ENCODE measurements at regions not wholly inside any gene's neighbourhood (a gene's known extent, or its start where the extent isn't known, plus 50 kb on each side); places are given as distances from the start of the nearest gene placed in this dataset.
A peak's percentile ranks its signal among the peaks of the same experiment; 100 is the strongest.

DNA sequence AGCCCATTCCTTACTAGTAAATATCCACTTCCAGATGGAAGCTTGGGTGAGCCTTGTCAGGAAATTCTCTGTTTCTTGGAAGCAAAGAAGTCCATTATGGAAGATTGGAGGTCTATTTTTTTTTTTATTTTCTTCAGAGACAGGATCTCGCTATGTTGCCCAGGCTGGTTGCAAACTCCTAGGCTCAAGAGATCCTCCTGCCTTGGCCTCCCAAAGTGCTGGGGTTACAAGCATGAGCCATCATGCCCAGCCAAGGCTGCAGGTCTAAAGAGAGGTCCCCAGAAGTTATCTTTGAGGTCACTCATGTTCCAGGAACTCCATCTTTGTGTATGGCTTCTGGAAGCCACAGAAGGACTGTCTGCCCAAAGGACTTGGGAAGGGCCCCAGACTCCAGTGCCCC is 255.3 kb downstream of the LY86 start:
- DNase-seq = no peak

- DNase-seq = no peak
These were observed 256.0 kb downstream of the LY86 start for GRCh38 chr6:6844530-6844929.

- no peak for DNase-seq
These were observed 257.1 kb downstream of the LY86 start for GRCh38 chr6:6845603-6846002.

DNA sequence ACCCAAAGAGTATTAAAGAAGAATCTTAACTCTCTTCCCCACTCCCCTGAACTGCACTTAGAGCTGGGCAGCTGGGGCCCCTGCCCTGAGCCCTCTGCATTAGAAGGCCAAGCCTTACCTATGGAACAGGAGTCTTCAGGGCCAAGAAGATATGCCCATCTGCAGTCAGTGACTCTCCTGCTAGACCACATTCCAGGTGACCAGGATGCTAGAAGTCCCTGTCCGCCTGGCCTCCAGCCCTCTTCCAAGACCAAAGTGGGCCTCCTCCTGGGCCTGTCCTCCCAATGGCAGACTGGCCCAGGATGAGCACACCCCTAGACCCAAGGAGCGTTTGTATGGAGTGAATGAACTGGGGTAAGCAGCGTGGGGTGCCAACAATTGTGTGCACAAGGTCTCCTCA is 259.1 kb downstream of the LY86 start:
- no peak for DNase-seq

GRCh38 chr6:6851059-6851948 is 256.5 kb upstream of the RREB1 start:
- DNase-seq = no peak

- no peak for DNase-seq
These were observed 255.9 kb upstream of the RREB1 start for GRCh38 chr6:6851949-6852261.

DNA sequence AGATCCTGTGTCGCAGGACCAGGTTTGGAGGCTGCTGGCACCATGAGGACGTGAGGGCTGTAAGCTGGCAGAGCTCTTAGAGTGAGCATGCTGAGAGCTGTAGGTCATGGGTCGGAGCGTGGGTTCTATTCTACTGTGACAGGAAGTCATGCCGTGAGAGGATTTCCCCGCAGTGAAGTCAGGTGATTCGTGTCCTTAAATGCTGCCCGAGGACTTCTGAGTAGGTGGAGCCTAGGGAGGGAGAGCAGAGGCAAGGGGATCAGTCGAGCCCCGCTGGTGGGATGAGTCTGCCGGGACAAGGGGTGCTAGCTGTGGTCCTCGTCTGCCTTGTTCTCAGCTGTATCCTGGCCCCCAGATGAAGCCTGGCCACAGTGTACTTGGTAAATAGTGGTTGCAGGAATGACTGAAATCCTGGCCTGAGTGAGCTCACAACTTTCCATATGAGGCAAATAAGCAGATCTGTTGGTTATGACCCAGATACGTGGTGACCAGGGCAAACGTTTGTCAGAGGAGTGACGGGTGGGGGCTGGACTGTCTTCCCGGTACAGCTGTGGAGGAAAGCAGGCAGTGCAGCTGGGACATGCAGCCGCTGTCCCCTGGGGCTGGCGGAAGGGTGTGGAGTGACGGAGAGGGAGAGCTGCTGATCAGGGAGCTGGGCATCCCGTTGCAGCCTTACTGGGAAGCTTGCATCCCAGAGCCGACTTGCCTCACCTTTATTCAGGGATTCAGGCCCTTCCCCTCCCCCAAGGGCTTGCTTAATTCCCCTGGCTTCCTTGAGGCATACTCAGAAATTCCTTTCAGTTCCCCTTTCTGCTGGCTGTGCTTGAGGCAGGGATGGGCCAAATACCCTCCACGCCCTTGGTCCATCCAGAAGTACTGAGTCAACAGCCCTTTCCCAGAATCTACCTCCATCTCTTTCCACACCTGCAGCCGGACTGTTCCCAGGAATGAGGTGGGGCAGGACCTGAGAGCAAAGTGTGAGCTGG is 250.9 kb upstream of the RREB1 start:
- DNase-seq = peak; percentile 4

DNA sequence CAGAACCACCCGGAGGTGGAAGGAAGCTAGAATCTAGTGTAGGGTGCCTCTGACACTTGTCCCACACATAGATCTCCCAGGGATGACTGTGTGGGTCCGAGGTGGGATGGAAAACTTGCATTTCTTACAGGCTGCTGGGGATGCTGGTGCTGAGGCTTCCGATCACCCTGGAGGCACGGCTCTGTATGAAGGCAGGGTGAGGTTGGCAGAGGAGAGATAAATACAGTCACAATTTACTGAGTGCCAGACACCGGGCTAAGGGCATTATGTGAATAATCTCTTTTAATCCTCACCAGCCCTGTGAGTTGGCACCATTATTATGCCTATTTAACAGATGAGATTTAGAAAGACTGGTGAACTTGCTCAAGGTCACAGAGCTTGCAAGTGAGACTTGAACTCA is 250.2 kb upstream of the RREB1 start:
- DNase-seq = no peak

DNA sequence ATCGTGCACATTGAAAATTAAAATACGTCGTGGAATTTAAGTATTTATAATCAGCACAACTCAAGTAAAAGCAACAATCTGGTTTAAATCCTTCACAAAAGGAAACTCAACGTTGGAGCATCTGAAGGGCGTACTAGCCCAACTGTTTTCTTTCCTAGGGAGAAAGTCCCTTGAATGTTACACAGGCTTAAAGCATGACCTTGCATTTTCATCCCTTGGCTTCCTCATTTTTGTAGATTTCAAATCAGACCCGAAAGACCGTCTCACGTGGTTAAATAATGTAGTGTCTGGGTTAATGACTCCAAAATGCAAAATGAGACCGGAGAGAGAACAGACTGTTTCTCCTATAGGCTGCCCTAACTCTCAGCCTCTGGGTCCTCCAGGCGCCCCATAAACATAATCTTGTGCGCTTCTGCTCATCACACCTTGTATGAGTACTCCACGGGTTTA is 249.2 kb upstream of the RREB1 start:
- DNase-seq = no peak

GRCh38 chr6:6859105-6859504 is 248.7 kb upstream of the RREB1 start:
- no peak for DNase-seq

DNA sequence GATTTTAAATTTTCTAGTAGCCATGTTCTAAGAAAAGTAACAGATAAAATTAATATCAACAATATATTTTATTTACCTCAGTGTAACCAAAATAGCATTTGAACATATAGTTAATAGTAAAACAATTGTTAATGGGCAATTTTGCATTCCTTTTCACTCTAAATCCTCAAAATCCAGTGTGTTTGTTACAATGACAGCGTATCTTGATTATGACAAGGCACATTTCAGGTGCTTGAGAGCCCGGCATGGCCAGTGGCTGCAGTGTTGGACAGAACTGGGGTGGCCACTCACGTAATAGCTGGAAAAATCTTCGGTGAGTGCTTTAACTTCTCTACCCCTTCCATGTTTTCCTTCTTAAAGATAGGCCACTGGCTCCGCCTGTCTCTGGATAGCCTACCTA is 248.0 kb upstream of the RREB1 start:
- no peak for DNase-seq

- no peak for DNase-seq
These were observed 246.9 kb upstream of the RREB1 start for GRCh38 chr6:6860863-6861262.

DNA sequence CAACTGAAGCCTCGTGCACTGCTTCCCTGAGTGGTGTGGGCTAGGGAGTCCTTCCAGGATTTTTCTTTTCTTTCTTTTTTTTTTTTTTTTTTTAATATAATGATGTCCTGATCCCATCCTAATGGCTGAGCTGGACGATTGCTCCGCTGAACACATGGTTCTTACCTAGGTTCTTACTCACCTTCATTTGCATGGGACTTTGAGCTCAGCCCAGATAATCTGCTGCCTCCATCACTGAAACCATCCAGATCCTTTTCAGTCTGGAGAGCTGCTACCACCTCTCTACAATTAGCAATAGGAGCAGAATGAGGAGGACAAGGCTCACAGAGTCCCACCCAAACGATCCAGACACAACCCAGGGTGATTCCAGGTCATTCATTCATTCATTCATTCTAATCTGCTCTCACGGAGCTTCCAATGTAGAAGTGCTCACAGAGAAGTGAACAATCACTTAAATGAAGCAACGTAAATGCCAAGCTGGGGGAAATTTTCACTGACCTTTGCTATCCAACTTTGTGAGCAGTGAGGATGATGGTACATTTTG is 246.3 kb upstream of the RREB1 start:
- DNase-seq = no peak

DNA sequence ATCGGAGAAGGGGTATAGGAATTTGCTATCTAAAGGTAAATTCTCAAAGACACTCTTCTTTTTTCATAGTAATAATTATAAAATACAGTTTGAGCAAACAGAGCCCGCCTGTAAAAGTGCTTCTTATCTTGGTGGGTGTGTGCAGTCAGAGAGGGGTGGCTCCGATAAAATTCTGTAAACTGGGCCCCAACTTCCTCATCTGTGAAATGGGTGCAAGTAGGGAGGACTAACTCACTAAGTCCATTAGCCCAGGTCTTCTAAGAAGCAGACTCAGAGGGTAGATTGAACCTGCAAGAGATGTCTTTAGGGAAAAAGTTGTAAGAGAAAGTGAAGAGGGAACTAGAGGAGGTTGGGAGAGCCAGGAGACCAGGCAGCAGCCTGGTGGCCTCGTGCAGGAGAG is 245.8 kb upstream of the RREB1 start:
- no peak for DNase-seq

- DNase-seq = no peak
These were observed 243.7 kb upstream of the RREB1 start for GRCh38 chr6:6863970-6864639.

DNA sequence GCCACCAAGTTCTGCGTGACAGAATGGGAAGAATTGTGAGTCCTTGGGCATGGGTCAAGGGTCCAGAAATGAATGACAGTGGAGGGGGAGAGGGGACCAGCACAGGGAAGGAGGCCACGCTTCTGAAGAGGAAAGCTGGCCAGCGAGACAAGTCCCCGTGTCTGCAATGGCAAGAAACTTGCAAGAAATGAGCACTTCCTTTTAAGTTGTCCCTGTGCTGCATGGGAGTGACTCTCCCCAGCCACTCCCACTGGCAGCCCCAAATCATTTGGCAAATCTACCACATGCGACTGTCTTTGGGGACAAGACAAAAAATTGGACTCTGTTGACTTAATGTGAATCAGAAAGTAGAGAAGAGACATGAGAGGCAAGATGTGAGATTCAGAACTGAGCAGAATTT is 242.2 kb upstream of the RREB1 start:
- DNase-seq = no peak

DNA sequence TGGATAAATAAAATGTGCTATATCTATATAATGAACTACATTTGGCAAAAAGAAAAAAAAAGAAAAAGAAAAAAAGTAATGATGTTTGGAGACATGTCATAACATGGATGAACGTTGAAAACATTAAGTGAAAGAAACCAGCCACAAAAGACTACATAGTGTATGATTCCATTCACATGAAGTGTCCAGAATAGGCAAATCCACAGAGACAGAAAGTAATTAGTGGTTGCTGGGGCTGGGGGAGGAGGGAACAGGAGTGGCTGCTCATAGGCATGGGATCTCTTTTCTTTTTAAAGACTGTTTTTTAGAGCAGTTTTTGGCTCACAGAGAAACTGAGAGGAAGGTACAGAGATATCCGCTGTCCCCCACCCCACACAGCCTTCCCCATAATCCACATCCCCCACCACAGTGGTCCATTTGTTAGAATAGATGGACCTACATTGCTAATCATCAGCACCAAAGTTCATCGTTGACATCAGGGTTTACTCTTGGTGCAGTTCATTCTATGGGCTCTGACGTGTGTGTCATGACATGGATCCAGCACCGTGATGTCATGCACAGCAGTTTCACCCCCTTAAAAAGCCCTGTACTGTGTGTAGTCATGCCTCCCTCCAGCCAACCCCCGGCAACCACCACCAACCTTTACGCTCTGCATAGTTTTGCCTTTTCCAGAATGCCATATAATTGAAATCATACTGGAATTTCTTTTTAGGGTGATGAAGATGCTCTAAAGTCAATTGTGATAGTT is 240.9 kb upstream of the RREB1 start:
- no peak for DNase-seq

GRCh38 chr6:6867404-6867799 is 240.4 kb upstream of the RREB1 start:
- no peak for DNase-seq

DNA sequence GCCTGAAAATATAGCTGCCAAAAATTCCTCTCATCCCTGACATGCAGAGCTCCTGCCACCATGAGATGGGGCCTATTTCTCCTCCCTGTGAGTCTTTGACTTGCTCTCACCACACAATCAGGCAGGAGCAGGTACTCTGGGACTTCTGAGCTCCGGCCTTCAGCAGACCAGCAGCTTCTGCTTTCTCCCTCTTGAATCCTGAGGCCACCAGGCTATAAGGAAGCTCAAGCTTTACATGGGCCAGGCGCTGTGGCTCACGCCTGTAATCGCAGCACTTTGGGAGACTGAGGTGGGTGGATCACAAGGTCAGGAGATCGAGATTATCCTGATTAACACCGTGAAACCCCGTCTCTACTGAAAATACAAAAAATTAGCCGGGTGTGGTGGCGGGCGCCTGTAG is 238.7 kb upstream of the RREB1 start:
- no peak for DNase-seq

GRCh38 chr6:6870921-6871320 is 236.8 kb upstream of the RREB1 start:
- no peak for DNase-seq

DNA sequence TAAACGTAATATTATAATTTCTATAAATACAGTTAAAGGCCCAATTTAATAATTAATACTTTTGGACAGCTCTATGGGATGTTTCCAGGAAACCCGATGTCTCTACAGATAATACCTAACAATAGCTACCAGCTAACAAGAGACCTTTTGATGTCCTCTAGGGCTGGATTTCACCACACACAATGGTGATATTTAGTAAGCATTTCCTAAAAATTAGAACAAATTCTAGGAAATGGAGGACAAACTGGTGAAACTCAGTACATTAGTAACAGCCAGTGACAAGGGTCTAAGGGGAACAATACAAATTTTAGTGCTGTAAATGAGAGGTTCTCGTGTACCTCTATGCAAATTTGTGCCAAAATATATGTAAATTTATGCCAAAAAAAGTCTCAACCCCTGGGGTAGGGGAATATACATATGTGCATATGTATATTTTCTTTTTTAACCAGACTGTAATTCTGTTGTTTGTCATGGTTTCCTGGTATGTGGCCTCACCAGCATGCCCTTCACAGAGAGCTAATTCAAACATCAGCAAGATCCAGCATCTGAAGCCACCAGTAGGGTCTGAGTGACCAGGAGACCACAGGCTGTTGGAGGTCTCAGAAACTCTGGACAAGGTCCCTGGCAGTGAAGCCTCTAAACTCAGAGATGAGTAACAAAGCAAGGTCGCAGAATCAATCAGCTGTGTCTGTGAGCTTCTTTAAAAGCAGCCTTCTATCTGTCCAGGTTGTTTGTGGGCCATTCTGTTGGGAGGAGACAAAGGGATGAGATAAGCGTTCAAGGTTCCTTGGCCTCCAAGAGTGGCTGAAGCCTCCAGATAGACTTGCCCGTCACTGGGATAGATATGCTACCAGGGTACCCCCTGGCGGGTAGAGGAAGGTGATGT is 235.1 kb upstream of the RREB1 start:
- DNase-seq = no peak
